DOHH2 (cell line): ENCODE measurements at regions not wholly inside any gene's neighbourhood (a gene's known extent, or its start where the extent isn't known, plus 50 kb on each side); places are given as distances from the start of the nearest gene placed in this dataset.

ENCODE experiments used
- H3F3A ChIP-seq: fragments of 200-600 bp; sonication (generic), shearing (Covaris generic); 2 replicates; pipeline ENCODE4 v1.6.0; 2016; ENCODE audit warnings: antibody characterized with exemption, mild to moderate bottlenecking; ENCODE audit not compliant: control insufficient read depth, insufficient read depth
- H3K27ac ChIP-seq: fragments of 200-600 bp; sonication (generic); 2 replicates; pipeline ENCODE4 v1.5.1; 2014; ENCODE audit warnings: low read depth, mild to moderate bottlenecking, low read length, moderate library complexity
- H3K27me3 ChIP-seq: fragments of 200-600 bp; sonication (generic); 2 replicates; pipeline ENCODE4 v1.6.1; 2014; ENCODE audit warnings: mild to moderate bottlenecking, low read length, mixed read lengths; ENCODE audit not compliant: control insufficient read depth
- H3K36me3 ChIP-seq: fragments of 200-600 bp; sonication (generic); 2 replicates; pipeline ENCODE4 v1.6.1; 2014; ENCODE audit warnings: mild to moderate bottlenecking, low read length, moderate library complexity, mixed read lengths; ENCODE audit not compliant: control insufficient read depth
- H3K4me1 ChIP-seq: fragments of 200-600 bp; sonication (generic); 2 replicates; pipeline ENCODE4 v1.6.1; 2014; ENCODE audit warnings: mild to moderate bottlenecking, low read length, mixed read lengths; ENCODE audit not compliant: control insufficient read depth
- H3K4me2 ChIP-seq: fragments of 200-600 bp; sonication (generic); 2 replicates; pipeline ENCODE4 v1.6.0; 2014; ENCODE audit warnings: mild to moderate bottlenecking, low read length, moderate library complexity
- H3K4me3 ChIP-seq: fragments of 200-600 bp; sonication (generic); 2 replicates; pipeline ENCODE4 v1.5.1; 2014; ENCODE audit warnings: mild to moderate bottlenecking, low read length, mixed read lengths
- H3K79me2 ChIP-seq: fragments of 200-600 bp; sonication (generic); 2 replicates; pipeline ENCODE4 v1.6.1; 2014; ENCODE audit warnings: mild to moderate bottlenecking, low read length, mixed read lengths; ENCODE audit not compliant: control insufficient read depth
- H3K9me2 ChIP-seq: fragments of 200-600 bp; sonication (generic); replicated peaks from 2 replicates; pipeline ENCODE4 v1.6.1; 2014; ENCODE audit warnings: mild to moderate bottlenecking, low read length, mixed read lengths; ENCODE audit not compliant: control insufficient read depth
- H3K9me3 ChIP-seq: fragments of 200-600 bp; sonication (generic); 2 replicates; pipeline ENCODE4 v1.6.1; 2014; ENCODE audit warnings: antibody characterized with exemption, low read length, mixed read lengths; ENCODE audit not compliant: control insufficient read depth, insufficient read depth
- H4K20me1 ChIP-seq: fragments of 200-600 bp; sonication (generic); 2 replicates; pipeline ENCODE4 v1.6.0; 2014; ENCODE audit warnings: low read depth, mild to moderate bottlenecking, antibody characterized with exemption, low read length, moderate library complexity; ENCODE audit not compliant: control insufficient read depth, insufficient read depth
- EZH2phosphoT487 ChIP-seq: fragments of 200-600 bp; sonication (generic); IDR thresholded peaks from 2 replicates; pipeline ENCODE4 v1.6.1; 2017; ENCODE audit warnings: borderline replicate concordance, mild to moderate bottlenecking, antibody characterized with exemption, low read length, moderate library complexity, mixed read lengths
- TF ChIP-seq, protein P1 (sequence below): fragments of 200-600 bp; sonication (generic); IDR thresholded peaks from one replicate; pipeline ENCODE4 v1.5.1; 2014; ENCODE audit warnings: antibody characterized with exemption, mild to moderate bottlenecking, low read depth, low read length; ENCODE audit not compliant: poor library complexity, severe bottlenecking

DNA sequence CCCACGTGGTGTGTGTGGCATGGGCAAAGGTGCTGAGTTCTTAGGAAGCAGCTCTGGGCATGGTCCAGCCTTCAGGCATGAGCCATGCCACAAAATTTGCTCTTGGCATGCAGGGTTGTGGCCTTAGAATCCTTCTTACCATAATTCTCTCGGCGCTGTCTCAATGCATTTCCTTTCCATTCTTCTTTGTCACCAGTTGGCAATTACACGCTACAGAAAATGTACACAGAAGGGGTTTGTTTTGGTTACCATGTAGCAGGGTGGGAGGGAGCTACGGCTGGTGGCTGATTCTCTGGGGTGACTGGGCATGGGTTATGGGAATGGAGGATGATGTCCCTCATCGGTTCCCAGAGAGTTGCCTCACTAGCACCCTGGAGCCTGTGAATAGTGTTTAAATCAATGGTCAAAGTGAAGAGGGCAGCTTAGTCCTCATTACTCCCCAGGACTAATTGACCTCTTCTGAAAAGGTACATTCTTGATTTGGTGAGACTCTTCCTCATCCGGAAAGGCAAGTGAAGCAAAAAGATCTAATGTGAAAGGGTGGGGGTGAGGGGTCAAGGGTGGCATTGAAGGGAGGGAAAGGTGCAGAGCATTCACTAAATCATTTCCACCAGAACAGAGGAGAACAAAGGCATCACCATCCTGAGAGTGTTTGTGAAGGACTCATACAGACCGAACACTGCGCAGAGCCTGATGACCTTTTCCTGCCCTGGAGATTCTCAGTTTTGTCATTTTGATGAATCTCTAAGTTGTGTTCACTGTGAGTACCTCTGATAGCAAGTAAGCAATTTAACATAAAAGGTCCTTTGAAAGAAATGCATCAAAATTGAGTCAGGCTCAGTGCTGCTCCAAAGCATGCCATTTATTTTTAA, 199.8 kb upstream of the SFRP2 start:
- Histone ChIP-seq H3K9me3 (no peaks in the 10 kb centered on the region), H3K79me2 (no peaks in the 10 kb centered on the region), H3K27me3 (no peaks in the 10 kb centered on the region), H3K4me3 (no peak overlapping the region), H4K20me1 (no peaks in the 10 kb centered on the region), H3F3A (no peaks in the 10 kb centered on the region), H3K36me3 (no peaks in the 10 kb centered on the region), H3K4me1 (no peaks in the 10 kb centered on the region), H3K27ac (no peak overlapping the region), H3K9me2 (no peaks in the 10 kb centered on the region), H3K4me2 (no peak overlapping the region)
- TF ChIP-seq, protein P1, sequence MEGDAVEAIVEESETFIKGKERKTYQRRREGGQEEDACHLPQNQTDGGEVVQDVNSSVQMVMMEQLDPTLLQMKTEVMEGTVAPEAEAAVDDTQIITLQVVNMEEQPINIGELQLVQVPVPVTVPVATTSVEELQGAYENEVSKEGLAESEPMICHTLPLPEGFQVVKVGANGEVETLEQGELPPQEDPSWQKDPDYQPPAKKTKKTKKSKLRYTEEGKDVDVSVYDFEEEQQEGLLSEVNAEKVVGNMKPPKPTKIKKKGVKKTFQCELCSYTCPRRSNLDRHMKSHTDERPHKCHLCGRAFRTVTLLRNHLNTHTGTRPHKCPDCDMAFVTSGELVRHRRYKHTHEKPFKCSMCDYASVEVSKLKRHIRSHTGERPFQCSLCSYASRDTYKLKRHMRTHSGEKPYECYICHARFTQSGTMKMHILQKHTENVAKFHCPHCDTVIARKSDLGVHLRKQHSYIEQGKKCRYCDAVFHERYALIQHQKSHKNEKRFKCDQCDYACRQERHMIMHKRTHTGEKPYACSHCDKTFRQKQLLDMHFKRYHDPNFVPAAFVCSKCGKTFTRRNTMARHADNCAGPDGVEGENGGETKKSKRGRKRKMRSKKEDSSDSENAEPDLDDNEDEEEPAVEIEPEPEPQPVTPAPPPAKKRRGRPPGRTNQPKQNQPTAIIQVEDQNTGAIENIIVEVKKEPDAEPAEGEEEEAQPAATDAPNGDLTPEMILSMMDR = no peak

DNA sequence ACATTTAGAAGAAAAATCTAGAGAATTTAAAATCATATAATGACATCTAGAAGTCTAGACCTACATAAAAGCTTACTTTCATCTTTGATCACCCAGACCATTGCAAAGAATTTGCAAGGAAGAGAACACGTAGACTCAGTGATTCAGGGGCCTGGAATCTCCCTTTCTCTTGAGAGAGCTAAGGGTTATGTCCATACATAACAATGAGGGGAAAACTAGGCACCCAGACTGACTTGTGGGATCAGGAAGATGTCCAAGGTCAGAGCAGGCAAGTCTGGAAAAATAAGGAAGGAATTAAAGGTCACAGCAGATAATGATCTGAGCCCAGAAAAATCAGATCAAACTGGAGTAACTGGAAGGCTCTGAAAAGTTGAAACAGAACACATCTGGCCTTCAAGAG, 198.4 kb upstream of the SFRP2 start:
- Histone ChIP-seq H3K4me2 (no peak overlapping the region), H4K20me1 (no peaks in the 10 kb centered on the region), H3K4me3 (no peak overlapping the region), H3F3A (no peaks in the 10 kb centered on the region), H3K9me2 (no peaks in the 10 kb centered on the region), H3K36me3 (no peaks in the 10 kb centered on the region), H3K4me1 (no peaks in the 10 kb centered on the region), H3K27me3 (no peaks in the 10 kb centered on the region), H3K9me3 (no peaks in the 10 kb centered on the region), H3K27ac (no peak overlapping the region), H3K79me2 (no peaks in the 10 kb centered on the region)
- TF ChIP-seq, protein P1 = no peak
- TF ChIP-seq EZH2phosphoT487 = no peak

- Histone ChIP-seq H3K4me1 (no peaks in the 10 kb centered on the region), H3K9me3 (no peaks in the 10 kb centered on the region), H3K4me3 (no peak overlapping the region), H3K4me2 (no peak overlapping the region), H3K79me2 (no peaks in the 10 kb centered on the region), H3K36me3 (no peaks in the 10 kb centered on the region), H4K20me1 (no peaks in the 10 kb centered on the region), H3F3A (no peaks in the 10 kb centered on the region), H3K27ac (no peak overlapping the region), H3K27me3 (no peaks in the 10 kb centered on the region), H3K9me2 (no peaks in the 10 kb centered on the region)
- TF ChIP-seq, protein P1 = no peak
- no peak for TF ChIP-seq EZH2phosphoT487
Observed at GRCh38 chr4:153976954-153977353, 188.1 kb upstream of the SFRP2 start.
